ENCODE measurements at regions not wholly inside any gene's neighbourhood (a gene's known extent, or its start where the extent isn't known, plus 50 kb on each side); places are given as distances from the start of the nearest gene placed in this dataset.

DNA sequence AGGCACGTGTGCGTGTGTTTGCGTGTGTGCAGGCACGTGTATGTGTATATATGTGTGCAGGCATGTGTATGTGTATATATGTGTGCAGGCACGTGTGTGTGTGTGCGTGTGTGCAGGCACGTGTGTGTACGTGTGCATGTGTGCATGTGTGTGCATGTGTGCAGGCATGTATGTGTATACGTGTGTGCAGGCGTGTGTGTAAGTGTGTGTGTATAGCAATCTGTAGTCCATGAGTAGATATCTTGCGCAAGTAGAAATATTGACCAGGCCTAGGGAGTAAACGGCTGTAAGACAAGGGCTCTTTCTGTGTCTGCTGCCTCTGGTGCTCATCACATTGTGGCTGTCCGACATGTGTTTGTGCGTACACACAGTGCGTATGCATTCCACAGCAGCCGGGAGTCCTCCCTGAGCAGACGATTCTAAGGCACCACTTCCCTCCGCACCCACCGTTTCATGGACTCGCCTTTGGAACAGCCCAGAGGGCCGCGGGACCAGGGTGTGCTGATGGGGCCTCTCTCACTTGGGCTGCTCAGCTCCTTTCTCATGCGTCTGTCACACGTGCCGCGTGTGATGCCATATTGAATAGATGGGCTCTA is 167.6 kb downstream of the ERMARD start (continued):
- no peak for TF ChIP-seq POLR2A (IDR thresholded peaks at IDR 0.05; ENCODE audit: control extremely low read depth in 1 of 2, low read depth in 2 of 2, low read length in 2 of 2)
- TF ChIP-seq, protein P1, sequence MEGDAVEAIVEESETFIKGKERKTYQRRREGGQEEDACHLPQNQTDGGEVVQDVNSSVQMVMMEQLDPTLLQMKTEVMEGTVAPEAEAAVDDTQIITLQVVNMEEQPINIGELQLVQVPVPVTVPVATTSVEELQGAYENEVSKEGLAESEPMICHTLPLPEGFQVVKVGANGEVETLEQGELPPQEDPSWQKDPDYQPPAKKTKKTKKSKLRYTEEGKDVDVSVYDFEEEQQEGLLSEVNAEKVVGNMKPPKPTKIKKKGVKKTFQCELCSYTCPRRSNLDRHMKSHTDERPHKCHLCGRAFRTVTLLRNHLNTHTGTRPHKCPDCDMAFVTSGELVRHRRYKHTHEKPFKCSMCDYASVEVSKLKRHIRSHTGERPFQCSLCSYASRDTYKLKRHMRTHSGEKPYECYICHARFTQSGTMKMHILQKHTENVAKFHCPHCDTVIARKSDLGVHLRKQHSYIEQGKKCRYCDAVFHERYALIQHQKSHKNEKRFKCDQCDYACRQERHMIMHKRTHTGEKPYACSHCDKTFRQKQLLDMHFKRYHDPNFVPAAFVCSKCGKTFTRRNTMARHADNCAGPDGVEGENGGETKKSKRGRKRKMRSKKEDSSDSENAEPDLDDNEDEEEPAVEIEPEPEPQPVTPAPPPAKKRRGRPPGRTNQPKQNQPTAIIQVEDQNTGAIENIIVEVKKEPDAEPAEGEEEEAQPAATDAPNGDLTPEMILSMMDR (IDR thresholded peaks at IDR 0.05; ENCODE audit: control extremely low read depth in 1 of 3, insufficient read depth in 1 of 3, low read depth in 1 of 3, low read length in 3 of 3), result no peak
- TF ChIP-seq RBBP5 (IDR thresholded peaks at IDR 0.05; ENCODE audit: borderline replicate concordance, low read depth, low read length), result no peak
- TF ChIP-seq ZNF274 (IDR thresholded peaks at IDR 0.05; ENCODE audit: borderline replicate concordance, extremely low read depth, low read length), result no peak
- TF ChIP-seq RXRA (IDR thresholded peaks at IDR 0.05; ENCODE audit: insufficient read depth, low read depth, low read length), result no peak

Data from H1 (cell line).